ENCODE measurements at regions not wholly inside any gene's neighbourhood (a gene's known extent, or its start where the extent isn't known, plus 50 kb on each side); places are given as distances from the start of the nearest gene placed in this dataset.
"Not testable (repeated sequence)": the region's sequence is repeated elsewhere in the genome, so short reads cannot be mapped to it uniquely, and the experiment has no call there.

DNA sequence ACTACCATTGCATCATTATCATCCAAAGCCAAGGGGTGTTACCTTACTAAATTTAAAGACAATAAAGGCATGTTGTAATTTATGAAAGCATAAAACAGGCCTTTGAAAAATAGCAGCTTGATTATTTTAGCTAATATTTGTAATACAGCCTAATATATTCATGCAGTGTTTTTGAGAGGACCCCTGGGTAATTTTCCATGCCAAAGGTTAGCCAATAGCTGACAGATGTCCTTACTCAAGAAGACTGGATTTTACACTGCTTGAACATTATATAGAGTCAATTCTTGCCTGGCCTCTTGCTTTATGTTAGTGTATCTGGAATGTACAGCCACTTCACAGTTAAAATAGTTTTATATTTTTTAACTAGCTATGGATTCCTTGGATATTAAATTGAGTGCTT lies 337.8 kb upstream of the PAPPA start:
- no peak overlapping the region for H3K27ac Mint-ChIP-seq
- Histone ChIP-seq H3K4me1 (ENCODE audit: control insufficient read depth, insufficient read depth, low read length) (no peaks in the 10 kb centered on the region), H3K27me3 (ENCODE audit: control insufficient read depth, insufficient read depth, low read length, poor library complexity, severe bottlenecking) (no peaks in the 10 kb centered on the region), H3K36me3 (ENCODE audit: control insufficient read depth, insufficient read depth, low read length) (no peaks in the 10 kb centered on the region), H3K27ac (ENCODE audit: low read depth, low read length) (no peak overlapping the region), H3K4me3 (ENCODE audit: low read length) (no peak overlapping the region), H3K9me3 (ENCODE audit: control insufficient read depth, low read length) (no peaks in the 10 kb centered on the region), H3K9ac (ENCODE audit: extremely low read depth, low read length, poor library complexity, severe bottlenecking) (no peak overlapping the region)
- no peaks in the 10 kb centered on the region for H3K36me3 Mint-ChIP-seq (ENCODE audit: low read depth)
- no peak for DNase-seq
- TF ChIP-seq, protein P1, sequence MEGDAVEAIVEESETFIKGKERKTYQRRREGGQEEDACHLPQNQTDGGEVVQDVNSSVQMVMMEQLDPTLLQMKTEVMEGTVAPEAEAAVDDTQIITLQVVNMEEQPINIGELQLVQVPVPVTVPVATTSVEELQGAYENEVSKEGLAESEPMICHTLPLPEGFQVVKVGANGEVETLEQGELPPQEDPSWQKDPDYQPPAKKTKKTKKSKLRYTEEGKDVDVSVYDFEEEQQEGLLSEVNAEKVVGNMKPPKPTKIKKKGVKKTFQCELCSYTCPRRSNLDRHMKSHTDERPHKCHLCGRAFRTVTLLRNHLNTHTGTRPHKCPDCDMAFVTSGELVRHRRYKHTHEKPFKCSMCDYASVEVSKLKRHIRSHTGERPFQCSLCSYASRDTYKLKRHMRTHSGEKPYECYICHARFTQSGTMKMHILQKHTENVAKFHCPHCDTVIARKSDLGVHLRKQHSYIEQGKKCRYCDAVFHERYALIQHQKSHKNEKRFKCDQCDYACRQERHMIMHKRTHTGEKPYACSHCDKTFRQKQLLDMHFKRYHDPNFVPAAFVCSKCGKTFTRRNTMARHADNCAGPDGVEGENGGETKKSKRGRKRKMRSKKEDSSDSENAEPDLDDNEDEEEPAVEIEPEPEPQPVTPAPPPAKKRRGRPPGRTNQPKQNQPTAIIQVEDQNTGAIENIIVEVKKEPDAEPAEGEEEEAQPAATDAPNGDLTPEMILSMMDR (conservative IDR thresholded peaks at IDR 0.05) = no peak
- H3K27me3 Mint-ChIP-seq (ENCODE audit: insufficient read depth) = no peaks in the 10 kb centered on the region
- no peaks in the 10 kb centered on the region for H3K4me1 Mint-ChIP-seq
- no peaks in the 10 kb centered on the region for H3K9me3 Mint-ChIP-seq
- no peak overlapping the region for H3K4me3 Mint-ChIP-seq

DNA sequence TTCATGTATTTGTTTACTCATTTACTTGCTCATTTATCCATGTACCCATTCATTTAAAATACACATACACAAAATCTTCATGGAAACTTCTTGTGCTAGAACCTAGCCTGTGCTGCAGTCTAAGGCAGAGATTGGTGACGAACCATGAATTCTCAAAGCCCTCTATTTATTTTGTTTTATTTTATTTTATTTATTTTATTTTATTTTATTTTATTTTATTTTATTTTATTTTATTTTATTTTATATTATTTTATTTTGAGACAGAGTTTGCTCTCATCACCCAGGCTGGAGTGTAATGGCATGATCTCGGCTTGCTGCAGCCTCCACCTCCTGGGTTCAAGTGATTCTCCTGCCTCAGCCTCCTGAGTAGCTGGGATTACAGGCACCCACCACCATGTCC lies 334.9 kb upstream of the PAPPA start:
- H3K27ac ChIP-seq (ENCODE audit: low read depth, low read length); H3K4me3 Mint-ChIP-seq; H3K27ac Mint-ChIP-seq; H3K9me3 ChIP-seq (ENCODE audit: control insufficient read depth, low read length); H3K9me3 Mint-ChIP-seq; H3K27me3 Mint-ChIP-seq (ENCODE audit: insufficient read depth); DNase-seq; H3K4me1 ChIP-seq (ENCODE audit: control insufficient read depth, insufficient read depth, low read length); H3K36me3 Mint-ChIP-seq (ENCODE audit: low read depth); H3K27me3 ChIP-seq (ENCODE audit: control insufficient read depth, insufficient read depth, low read length, poor library complexity, severe bottlenecking); H3K9ac ChIP-seq (ENCODE audit: extremely low read depth, low read length, poor library complexity, severe bottlenecking); H3K4me1 Mint-ChIP-seq; H3K4me3 ChIP-seq (ENCODE audit: low read length); H3K36me3 ChIP-seq (ENCODE audit: control insufficient read depth, insufficient read depth, low read length): not testable (repeated sequence)
- 98 to 100% methylated on average over 1 to 2 of the region's 2 CpGs for WGBS, 2 experiments (ENCODE audit: insufficient coverage in 1 of 2, insufficient read length in 1 of 2)

- Histone ChIP-seq H3K4me1 (ENCODE audit: control insufficient read depth, insufficient read depth, low read length) (no peaks in the 10 kb centered on the region), H3K27me3 (ENCODE audit: control insufficient read depth, insufficient read depth, low read length, poor library complexity, severe bottlenecking) (no peaks in the 10 kb centered on the region), H3K4me3 (ENCODE audit: low read length) (no peak overlapping the region), H3K36me3 (ENCODE audit: control insufficient read depth, insufficient read depth, low read length) (no peaks in the 10 kb centered on the region), H3K9me3 (ENCODE audit: control insufficient read depth, low read length) (peaks cover 8% of the 10 kb centered on the region), H3K9ac (ENCODE audit: extremely low read depth, low read length, poor library complexity, severe bottlenecking) (no peak overlapping the region), H3K27ac (ENCODE audit: low read depth, low read length) (no peak overlapping the region)
- no peak for DNase-seq
- Mint-ChIP-seq H3K4me1 (no peaks in the 10 kb centered on the region), H3K36me3 (ENCODE audit: low read depth) (no peaks in the 10 kb centered on the region), H3K4me3 (no peak overlapping the region), H3K27ac (no peak overlapping the region), H3K27me3 (ENCODE audit: insufficient read depth) (no peaks in the 10 kb centered on the region), H3K9me3 (peaks cover 10% of the 10 kb centered on the region)
- 93% methylated on average over 1 of the region's 1 CpG; no CpG with 5 or more reads in 1 of the 2 experiments for WGBS, 2 experiments (ENCODE audit: insufficient coverage in 1 of 2, insufficient read length in 1 of 2)
- TF ChIP-seq, protein P1 (conservative IDR thresholded peaks at IDR 0.05) = no peak
Observed at GRCh38 chr9:115832031-115832430, 321.6 kb upstream of the PAPPA start.

GRCh38 chr9:115837618-115838017 lies 316.0 kb upstream of the PAPPA start:
- H3K27ac ChIP-seq (ENCODE audit: low read depth, low read length) = no peak overlapping the region
- H3K4me3 ChIP-seq (ENCODE audit: low read length) = no peak overlapping the region
- no peaks in the 10 kb centered on the region for H3K4me1 ChIP-seq (ENCODE audit: control insufficient read depth, insufficient read depth, low read length)
- H3K36me3 ChIP-seq (ENCODE audit: control insufficient read depth, insufficient read depth, low read length) = no peaks in the 10 kb centered on the region
- H3K4me3 Mint-ChIP-seq = no peak overlapping the region
- no peaks in the 10 kb centered on the region for H3K9me3 Mint-ChIP-seq
- no peak for DNase-seq
- no peak overlapping the region for H3K9ac ChIP-seq (ENCODE audit: extremely low read depth, low read length, poor library complexity, severe bottlenecking)
- H3K27ac Mint-ChIP-seq = no peak overlapping the region
- peaks cover 24% of the 10 kb centered on the region for H3K4me1 Mint-ChIP-seq
- no peaks in the 10 kb centered on the region for H3K27me3 ChIP-seq (ENCODE audit: control insufficient read depth, insufficient read depth, low read length, poor library complexity, severe bottlenecking)
- H3K9me3 ChIP-seq (ENCODE audit: control insufficient read depth, low read length) = no peaks in the 10 kb centered on the region
- WGBS, 2 experiments (ENCODE audit: insufficient coverage in 1 of 2, insufficient read length in 1 of 2) = 85 to 90% methylated on average over 3 to 4 of the region's 4 CpGs
- H3K27me3 Mint-ChIP-seq (ENCODE audit: insufficient read depth) = no peaks in the 10 kb centered on the region
- no peaks in the 10 kb centered on the region for H3K36me3 Mint-ChIP-seq (ENCODE audit: low read depth)
- TF ChIP-seq, protein P1 (conservative IDR thresholded peaks at IDR 0.05) = no peak

Data from endodermal cell (in vitro differentiated cells).